Neural cell (in vitro differentiated cells): ENCODE measurements at regions not wholly inside any gene's neighbourhood (a gene's known extent, or its start where the extent isn't known, plus 50 kb on each side); places are given as distances from the start of the nearest gene placed in this dataset.

ENCODE experiments used
- H2AFZ ChIP-seq: fragments of 200-600, 300-800 bp; sonication (generic), shearing (Covaris generic); 2 replicates; pipeline ENCODE4 v1.6.0; 2014; ENCODE audit warnings: low read depth, mild to moderate bottlenecking, antibody characterized with exemption, low read length, moderate library complexity
- H3F3A ChIP-seq: fragments of 200-600 bp; shearing (Covaris generic); 2 replicates; pipeline ENCODE4 v1.6.1; 2016; ENCODE audit warnings: mild to moderate bottlenecking, moderate library complexity, mixed read lengths, antibody characterized with exemption, low read length; ENCODE audit not compliant: insufficient read depth, poor library complexity, severe bottlenecking
- H3K27ac ChIP-seq: fragments of 200-600, 300-800 bp; sonication (generic), shearing (Covaris generic); 2 replicates; pipeline ENCODE4 v1.5.1; 2014; ENCODE audit warnings: mild to moderate bottlenecking, low read length, moderate library complexity
- H3K27me3 ChIP-seq: fragments of 300-800, 200-600 bp; sonication (generic), shearing (Covaris generic); 2 replicates; pipeline ENCODE4 v1.6.0; 2014; ENCODE audit warnings: mild to moderate bottlenecking, low read depth, low read length, moderate library complexity; ENCODE audit not compliant: insufficient read depth
- H3K36me3 ChIP-seq: fragments of 300-800, 200-600 bp; sonication (generic), shearing (Covaris generic); 2 replicates; pipeline ENCODE4 v1.5.1; 2014; ENCODE audit warnings: mild to moderate bottlenecking, antibody characterized with exemption, low read length, moderate library complexity; ENCODE audit not compliant: insufficient read depth
- H3K4me2 ChIP-seq: fragments of 300-800, 200-600 bp; sonication (generic), shearing (Covaris generic); 2 replicates; pipeline ENCODE4 v1.6.0; 2014; ENCODE audit warnings: mild to moderate bottlenecking, low read length
- H3K4me3 ChIP-seq: fragments of 300-800, 200-600 bp; sonication (generic), shearing (Covaris generic); 2 replicates; pipeline ENCODE4 v1.5.1; 2014; ENCODE audit warnings: mild to moderate bottlenecking, low read length, moderate library complexity
- H3K79me2 ChIP-seq: fragments of 200-600 bp; shearing (Covaris generic); replicated peaks from 2 replicates; pipeline ENCODE4 v1.6.0; 2014; ENCODE audit warnings: mild to moderate bottlenecking, low read length, moderate library complexity; ENCODE audit not compliant: insufficient read depth
- H3K9ac ChIP-seq: fragments of 300-800, 200-600 bp; sonication (generic), shearing (Covaris generic); 2 replicates; pipeline ENCODE4 v1.6.1; 2016; ENCODE audit warnings: mild to moderate bottlenecking, low read length, mixed read lengths
- H3K9me2 ChIP-seq: fragments of 200-600 bp; shearing (Covaris generic); 2 replicates; pipeline ENCODE4 v1.6.1; 2016; ENCODE audit warnings: mild to moderate bottlenecking, low read length, mixed read lengths; ENCODE audit not compliant: insufficient read depth
- H3K9me3 ChIP-seq: fragments of 200-600, 300-800 bp; sonication (generic), shearing (Covaris generic); 2 replicates; pipeline ENCODE4 v1.6.1; 2016; ENCODE audit warnings: mild to moderate bottlenecking, mixed run types, low read length, moderate library complexity, mixed read lengths
- H4K20me1 ChIP-seq: fragments of 200-600 bp; shearing (Covaris generic); 2 replicates; pipeline ENCODE4 v1.6.1; 2016; ENCODE audit warnings: mild to moderate bottlenecking, mixed run types; ENCODE audit not compliant: insufficient read depth
- CTCF ChIP-seq: fragments of 450-650 bp; IDR thresholded peaks from 2 replicates; pipeline ENCODE4 v1.5.1; 2014; ENCODE audit warnings: antibody characterized with exemption, mild to moderate bottlenecking, moderate library complexity; ENCODE audit not compliant: poor library complexity, severe bottlenecking
- EP300 ChIP-seq: fragments of 450-650 bp; conservative IDR thresholded peaks from 2 replicates; pipeline ENCODE4 v1.6.1; 2014; ENCODE audit warnings: antibody characterized with exemption, mild to moderate bottlenecking, moderate library complexity; ENCODE audit not compliant: poor library complexity, severe bottlenecking
- EZH2 ChIP-seq: fragments of 200-600, 300-800 bp; shearing (Covaris generic), sonication (generic); IDR thresholded peaks from 2 replicates; pipeline ENCODE4 v1.6.1; 2014; ENCODE audit warnings: antibody characterized with exemption, low read length, borderline replicate concordance, mild to moderate bottlenecking; ENCODE audit not compliant: insufficient read depth, poor library complexity, severe bottlenecking
- MXI1 ChIP-seq: fragments of 450-650 bp; conservative IDR thresholded peaks from 2 replicates; pipeline ENCODE4 v1.6.1; 2014; ENCODE audit warnings: antibody characterized with exemption, mild to moderate bottlenecking; ENCODE audit not compliant: poor library complexity, severe bottlenecking
- RAD21 ChIP-seq: fragments of 450-650 bp; conservative IDR thresholded peaks from 2 replicates; pipeline ENCODE4 v1.6.1; 2014; ENCODE audit warnings: antibody characterized with exemption, mild to moderate bottlenecking, moderate library complexity
- SMC3 ChIP-seq: fragments of 450-650 bp; conservative IDR thresholded peaks from 2 replicates; pipeline ENCODE4 v1.6.1; 2014; ENCODE audit warnings: antibody characterized with exemption, mild to moderate bottlenecking, moderate library complexity; ENCODE audit not compliant: poor library complexity
- TAF1 ChIP-seq: IDR thresholded peaks from 2 replicates; pipeline ENCODE4 v1.6.1; 2012; ENCODE audit warnings: low read depth
- TF ChIP-seq, protein P1 (sequence below): IDR thresholded peaks from 2 replicates; pipeline ENCODE4 v1.6.1; 2012; ENCODE audit warnings: borderline replicate concordance

GRCh38 chr14:66395300-66395699 lies 90.9 kb upstream of the CCDC196 start:
- no peaks in the 10 kb centered on the region for H3K9me3 ChIP-seq
- no peak overlapping the region for H2AFZ ChIP-seq
- TF ChIP-seq MXI1 = no peak
- TF ChIP-seq EP300 = no peak
- TF ChIP-seq RAD21 = peak; percentile 33
- no peak for TF ChIP-seq EZH2
- TF ChIP-seq CTCF = peak; percentile 22
- H3K36me3 ChIP-seq = no peaks in the 10 kb centered on the region
- no peak overlapping the region for H3K9ac ChIP-seq
- no peaks in the 10 kb centered on the region for H4K20me1 ChIP-seq
- no peaks in the 10 kb centered on the region for H3K79me2 ChIP-seq
- no peak overlapping the region for H3K27ac ChIP-seq
- H3K4me3 ChIP-seq = no peak overlapping the region
- no peaks in the 10 kb centered on the region for H3F3A ChIP-seq
- H3K27me3 ChIP-seq = no peaks in the 10 kb centered on the region
- H3K9me2 ChIP-seq = no peaks in the 10 kb centered on the region
- no peak overlapping the region for H3K4me2 ChIP-seq

DNA sequence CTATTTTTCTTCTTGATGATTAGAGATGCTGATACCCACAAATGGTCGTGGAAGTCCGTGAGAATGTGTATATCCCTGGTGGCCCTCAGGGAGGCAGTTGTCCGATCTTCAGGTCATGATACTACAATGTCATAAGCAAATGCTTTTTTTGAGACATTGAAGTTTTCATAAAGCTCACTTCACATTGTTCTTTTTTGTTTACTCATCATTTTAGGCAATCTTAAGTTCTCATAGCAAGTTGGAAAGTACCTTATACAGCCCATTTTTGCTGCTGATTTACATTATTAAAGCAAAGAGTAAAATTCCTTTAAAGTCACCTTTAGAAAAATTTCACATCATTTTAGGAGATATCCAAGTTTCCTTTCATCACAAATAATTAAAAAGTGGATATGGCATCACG lies 90.0 kb upstream of the CCDC196 start:
- H3K27ac ChIP-seq = no peak overlapping the region
- H3K79me2 ChIP-seq = no peaks in the 10 kb centered on the region
- no peaks in the 10 kb centered on the region for H3K36me3 ChIP-seq
- TF ChIP-seq SMC3 (no peak), EZH2 (no peak), MXI1 (no peak), RAD21 (no peak), TAF1 (no peak)
- TF ChIP-seq, protein P1, sequence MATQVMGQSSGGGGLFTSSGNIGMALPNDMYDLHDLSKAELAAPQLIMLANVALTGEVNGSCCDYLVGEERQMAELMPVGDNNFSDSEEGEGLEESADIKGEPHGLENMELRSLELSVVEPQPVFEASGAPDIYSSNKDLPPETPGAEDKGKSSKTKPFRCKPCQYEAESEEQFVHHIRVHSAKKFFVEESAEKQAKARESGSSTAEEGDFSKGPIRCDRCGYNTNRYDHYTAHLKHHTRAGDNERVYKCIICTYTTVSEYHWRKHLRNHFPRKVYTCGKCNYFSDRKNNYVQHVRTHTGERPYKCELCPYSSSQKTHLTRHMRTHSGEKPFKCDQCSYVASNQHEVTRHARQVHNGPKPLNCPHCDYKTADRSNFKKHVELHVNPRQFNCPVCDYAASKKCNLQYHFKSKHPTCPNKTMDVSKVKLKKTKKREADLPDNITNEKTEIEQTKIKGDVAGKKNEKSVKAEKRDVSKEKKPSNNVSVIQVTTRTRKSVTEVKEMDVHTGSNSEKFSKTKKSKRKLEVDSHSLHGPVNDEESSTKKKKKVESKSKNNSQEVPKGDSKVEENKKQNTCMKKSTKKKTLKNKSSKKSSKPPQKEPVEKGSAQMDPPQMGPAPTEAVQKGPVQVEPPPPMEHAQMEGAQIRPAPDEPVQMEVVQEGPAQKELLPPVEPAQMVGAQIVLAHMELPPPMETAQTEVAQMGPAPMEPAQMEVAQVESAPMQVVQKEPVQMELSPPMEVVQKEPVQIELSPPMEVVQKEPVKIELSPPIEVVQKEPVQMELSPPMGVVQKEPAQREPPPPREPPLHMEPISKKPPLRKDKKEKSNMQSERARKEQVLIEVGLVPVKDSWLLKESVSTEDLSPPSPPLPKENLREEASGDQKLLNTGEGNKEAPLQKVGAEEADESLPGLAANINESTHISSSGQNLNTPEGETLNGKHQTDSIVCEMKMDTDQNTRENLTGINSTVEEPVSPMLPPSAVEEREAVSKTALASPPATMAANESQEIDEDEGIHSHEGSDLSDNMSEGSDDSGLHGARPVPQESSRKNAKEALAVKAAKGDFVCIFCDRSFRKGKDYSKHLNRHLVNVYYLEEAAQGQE = no peak
- H4K20me1 ChIP-seq = no peaks in the 10 kb centered on the region
- H3K9ac ChIP-seq = no peak overlapping the region
- H3K4me3 ChIP-seq = no peak overlapping the region
- H3K4me2 ChIP-seq = no peak overlapping the region
- no peaks in the 10 kb centered on the region for H3K27me3 ChIP-seq
- H3K9me2 ChIP-seq = no peaks in the 10 kb centered on the region
- no peak overlapping the region for H2AFZ ChIP-seq
- H3F3A ChIP-seq = no peaks in the 10 kb centered on the region
- no peaks in the 10 kb centered on the region for H3K9me3 ChIP-seq

- no peaks in the 10 kb centered on the region for H3K27me3 ChIP-seq
- no peak overlapping the region for H2AFZ ChIP-seq
- no peak overlapping the region for H3K27ac ChIP-seq
- no peaks in the 10 kb centered on the region for H3F3A ChIP-seq
- no peaks in the 10 kb centered on the region for H3K9me3 ChIP-seq
- no peak for TF ChIP-seq MXI1
- TF ChIP-seq, protein P1 = no peak
- no peaks in the 10 kb centered on the region for H4K20me1 ChIP-seq
- H3K4me3 ChIP-seq = no peak overlapping the region
- no peaks in the 10 kb centered on the region for H3K9me2 ChIP-seq
- H3K79me2 ChIP-seq = no peaks in the 10 kb centered on the region
- no peak overlapping the region for H3K9ac ChIP-seq
- H3K4me2 ChIP-seq = no peak overlapping the region
- no peaks in the 10 kb centered on the region for H3K36me3 ChIP-seq
These were observed 87.7 kb upstream of the CCDC196 start for GRCh38 chr14:66398437-66398836.
